GM12874 (cell line): ENCODE measurements at regions not wholly inside any gene's neighbourhood (a gene's known extent, or its start where the extent isn't known, plus 50 kb on each side); places are given as distances from the start of the nearest gene placed in this dataset.

Source experiments
- CTCF ChIP-seq: IDR thresholded peaks from 2 replicates; pipeline ENCODE4 v1.5.1; 2011; ENCODE audit warnings: low read depth, mild to moderate bottlenecking, control low read depth, low read length, moderate library complexity; ENCODE audit not compliant: insufficient read depth

DNA sequence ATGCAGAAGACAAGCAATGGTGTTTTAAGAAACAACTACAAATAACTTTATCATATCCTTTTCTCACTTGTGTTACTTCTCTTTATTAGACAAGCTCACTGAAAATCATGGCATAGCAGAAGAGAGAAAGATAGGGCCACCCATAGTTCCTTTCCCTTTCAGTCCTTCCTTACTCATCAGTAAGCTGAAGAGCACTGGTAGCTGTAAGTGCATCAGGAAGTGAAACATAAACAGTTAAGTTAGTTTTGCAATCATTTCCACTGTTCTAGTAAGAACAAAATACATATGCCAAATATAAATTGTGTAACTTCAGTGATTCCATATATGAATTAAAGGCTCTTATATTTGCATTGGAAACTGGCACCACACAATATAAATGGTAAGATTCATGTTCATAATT lies 220.1 kb downstream of the HACE1 start:
- no peak for TF ChIP-seq CTCF

DNA sequence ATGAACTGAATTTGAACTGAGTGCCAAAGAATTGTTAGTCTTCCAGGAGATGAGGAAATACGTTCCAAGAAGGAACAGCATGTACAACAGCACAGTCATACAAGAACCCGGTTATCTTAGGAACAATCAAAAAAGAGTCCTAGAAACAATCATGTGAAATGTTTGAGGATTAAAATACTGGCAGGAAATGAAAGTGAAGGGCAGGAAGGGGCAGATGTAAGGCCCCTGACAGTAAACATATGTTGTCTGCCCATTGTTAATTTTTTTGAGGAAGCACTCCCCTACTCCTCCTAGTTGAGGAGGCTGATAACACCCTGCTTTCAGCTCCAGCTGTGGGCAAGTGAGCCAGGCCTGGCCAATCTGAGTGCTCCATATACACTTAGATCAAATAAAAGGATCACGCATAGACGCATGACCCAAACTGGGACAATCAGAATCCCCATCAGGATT lies 220.9 kb downstream of the HACE1 start:
- no peak for TF ChIP-seq CTCF

- TF ChIP-seq CTCF = no peak
These were observed 226.6 kb downstream of the HACE1 start for GRCh38 chr6:104633125-104633524.

DNA sequence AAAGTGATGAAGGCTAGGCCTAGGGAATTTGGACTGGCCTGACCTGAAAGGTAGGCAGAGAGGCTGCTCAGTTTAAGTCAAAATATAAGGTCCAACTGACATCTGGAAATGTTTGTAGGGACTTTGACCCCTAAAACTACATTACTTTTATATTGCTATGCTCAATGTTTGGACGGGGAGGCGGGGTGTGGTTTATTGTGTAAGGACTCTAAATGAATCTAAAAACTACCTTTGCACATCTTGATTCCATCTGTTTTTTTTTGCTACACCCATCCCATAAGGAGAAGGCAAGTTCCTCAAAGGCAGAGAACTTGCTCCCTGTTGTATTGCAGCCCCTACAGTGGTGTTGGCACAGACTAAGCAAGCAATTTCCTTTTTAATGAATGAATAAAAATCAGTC lies 227.1 kb downstream of the HACE1 start:
- TF ChIP-seq CTCF = no peak

- no peak for TF ChIP-seq CTCF
These were observed 228.8 kb downstream of the HACE1 start for GRCh38 chr6:104630955-104631354.

DNA sequence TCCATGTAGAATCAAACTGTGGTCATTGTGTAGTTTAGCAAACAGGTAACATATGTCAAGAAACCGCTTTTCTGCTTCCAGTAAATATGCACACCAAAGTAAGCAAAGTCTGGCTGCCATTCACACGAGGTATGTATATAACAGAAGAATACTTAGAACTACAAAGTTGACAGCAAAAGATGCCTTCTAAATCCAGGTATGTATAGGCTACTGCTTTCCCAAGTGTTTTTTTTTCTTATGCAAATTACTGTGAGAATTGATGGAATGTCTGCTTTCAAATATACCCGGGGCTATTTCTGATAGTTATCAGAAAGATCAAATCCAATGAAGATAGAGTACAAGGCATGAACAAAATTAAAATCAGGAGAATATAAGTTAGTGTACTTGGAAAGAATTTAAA lies 229.2 kb downstream of the HACE1 start:
- TF ChIP-seq CTCF = no peak

GRCh38 chr6:104629826-104630225 lies 229.9 kb downstream of the HACE1 start:
- no peak for TF ChIP-seq CTCF

- TF ChIP-seq CTCF = no peak
These were observed 234.2 kb downstream of the HACE1 start for GRCh38 chr6:104625536-104625935.
